Thymus (tissue), 11 donors: ENCODE measurements at regions not wholly inside any gene's neighbourhood (a gene's known extent, or its start where the extent isn't known, plus 50 kb on each side); places are given as distances from the start of the nearest gene placed in this dataset.

Experiments used
- DNase-seq, 9 donors: peaks; one replicate each; pipeline ENCODE4 v3.0.0-alpha.2; 2013; ENCODE audit warnings: low spot score in 9 of 9, low read depth in 6 of 9, missing footprints in 1 of 9
- H3K27ac ChIP-seq, 2 donors: one replicate each; pipeline ENCODE4 v1.5.1; 2013; ENCODE audit warnings: control low read depth in 1 of 2, low read depth in 1 of 2, low read length in 1 of 2, mild to moderate bottlenecking in 1 of 2, moderate library complexity in 1 of 2
- H3K27me3 ChIP-seq, 2 donors: one replicate each; pipeline ENCODE4 v1.5.1; 2013; ENCODE audit warnings: low read length in 1 of 2; ENCODE audit not compliant: control insufficient read depth in 2 of 2, insufficient read depth in 1 of 2
- H3K36me3 ChIP-seq, 2 donors: one replicate each; pipeline ENCODE4 v1.5.1; 2013; ENCODE audit warnings: low read length in 1 of 2, mild to moderate bottlenecking in 1 of 2, moderate library complexity in 1 of 2; ENCODE audit not compliant: control insufficient read depth in 2 of 2, insufficient read depth in 2 of 2
- H3K4me1 ChIP-seq, 2 donors: one replicate each; pipeline ENCODE4 v1.5.1; 2013; ENCODE audit warnings: low read length in 2 of 2; ENCODE audit not compliant: control insufficient read depth in 2 of 2, insufficient read depth in 2 of 2
- H3K4me3 ChIP-seq, 2 donors: one replicate each; pipeline ENCODE4 v1.5.1; 2013; ENCODE audit warnings: low read length in 2 of 2, control low read depth in 1 of 2, mild to moderate bottlenecking in 1 of 2
- H3K9me3 ChIP-seq, 2 donors: one replicate each; pipeline ENCODE4 v1.5.1; 2013; ENCODE audit warnings: low read length in 1 of 2, mild to moderate bottlenecking in 1 of 2; ENCODE audit not compliant: control insufficient read depth in 2 of 2, insufficient read depth in 1 of 2
- WGBS: extraction: QIAGEN DNeasy Blood & Tissue Kit; methylation state at CpG from one replicate; pipeline ENCODE4 v1.1.7; 2013; 5-methylcytosine and 5-hydroxymethylcytosine counted together
- donor health status: healthy.

GRCh38 chr16:59773330-59773729 is 1039.2 kb upstream of the GOT2 start:
- DNase-seq: no peak
- Histone ChIP-seq H3K4me3 (no peak overlapping the region), H3K9me3 (no peaks in the 10 kb centered on the region), H3K36me3 (no peaks in the 10 kb centered on the region), H3K27ac (no peak overlapping the region), H3K27me3 (no peaks in the 10 kb centered on the region), H3K4me1 (no peaks in the 10 kb centered on the region)

- no peak for DNase-seq
- H3K9me3 ChIP-seq: no peaks in the 10 kb centered on the region
- H3K27ac ChIP-seq: no peak overlapping the region
- no peaks in the 10 kb centered on the region for H3K27me3 ChIP-seq
- no peaks in the 10 kb centered on the region for H3K4me1 ChIP-seq
- WGBS: 89% methylated on average over 3 of the region's 3 CpGs
- H3K4me3 ChIP-seq: no peak overlapping the region
- H3K36me3 ChIP-seq: no peaks in the 10 kb centered on the region
Measured at GRCh38 chr16:59759296-59759695, 1025.2 kb upstream of the GOT2 start.

GRCh38 chr16:59758848-59759247 is 1024.7 kb upstream of the GOT2 start:
- no peaks in the 10 kb centered on the region for H3K27me3 ChIP-seq
- H3K4me3 ChIP-seq: no peak overlapping the region
- no peak overlapping the region for H3K27ac ChIP-seq
- H3K9me3 ChIP-seq: no peaks in the 10 kb centered on the region
- no peaks in the 10 kb centered on the region for H3K4me1 ChIP-seq
- DNase-seq: no peak
- WGBS: 75% methylated on average over 1 of the region's 1 CpG
- no peaks in the 10 kb centered on the region for H3K36me3 ChIP-seq

- H3K27me3 ChIP-seq: no peaks in the 10 kb centered on the region
- no peak overlapping the region for H3K4me3 ChIP-seq
- H3K27ac ChIP-seq: no peak overlapping the region
- no peaks in the 10 kb centered on the region for H3K9me3 ChIP-seq
- no peaks in the 10 kb centered on the region for H3K36me3 ChIP-seq
- 94% methylated on average over 19 of the region's 19 CpGs for WGBS
- DNase-seq: no peak
- H3K4me1 ChIP-seq: no peaks in the 10 kb centered on the region
Measured at GRCh38 chr16:59754854-59755253, 1020.7 kb upstream of the GOT2 start.

- 89% methylated on average over 3 of the region's 3 CpGs for WGBS
- Histone ChIP-seq H3K36me3 (no peaks in the 10 kb centered on the region), H3K4me3 (no peak overlapping the region), H3K27me3 (no peaks in the 10 kb centered on the region), H3K4me1 (no peaks in the 10 kb centered on the region), H3K9me3 (no peaks in the 10 kb centered on the region), H3K27ac (no peak overlapping the region)
- no peak for DNase-seq
Measured at GRCh38 chr16:59749662-59750336, 1015.7 kb upstream of the GOT2 start.

GRCh38 chr16:59748531-59748930 is 1014.4 kb upstream of the GOT2 start:
- no peaks in the 10 kb centered on the region for H3K27me3 ChIP-seq
- H3K27ac ChIP-seq: no peak overlapping the region
- H3K9me3 ChIP-seq: no peaks in the 10 kb centered on the region
- WGBS: 87% methylated on average over 3 of the region's 3 CpGs
- H3K36me3 ChIP-seq: no peaks in the 10 kb centered on the region
- H3K4me3 ChIP-seq: no peak overlapping the region
- no peak for DNase-seq
- H3K4me1 ChIP-seq: no peaks in the 10 kb centered on the region

- no peaks in the 10 kb centered on the region for H3K9me3 ChIP-seq
- WGBS: 92% methylated on average over 5 of the region's 5 CpGs
- no peaks in the 10 kb centered on the region for H3K4me1 ChIP-seq
- H3K4me3 ChIP-seq: no peak overlapping the region
- no peak overlapping the region for H3K27ac ChIP-seq
- no peaks in the 10 kb centered on the region for H3K27me3 ChIP-seq
- H3K36me3 ChIP-seq: no peaks in the 10 kb centered on the region
- DNase-seq: no peak
Measured at GRCh38 chr16:59743504-59743903, 1009.4 kb upstream of the GOT2 start.

GRCh38 chr16:59740858-59741257 is 1006.7 kb upstream of the GOT2 start:
- no peak for DNase-seq
- Histone ChIP-seq H3K4me1 (no peaks in the 10 kb centered on the region), H3K36me3 (no peaks in the 10 kb centered on the region), H3K27ac (no peak overlapping the region), H3K27me3 (no peaks in the 10 kb centered on the region), H3K9me3 (no peaks in the 10 kb centered on the region), H3K4me3 (no peak overlapping the region)

GRCh38 chr16:59737274-59737673 is 1003.2 kb upstream of the GOT2 start:
- H3K27me3 ChIP-seq: no peaks in the 10 kb centered on the region

GRCh38 chr16:59733321-59733720 is 999.2 kb upstream of the GOT2 start:
- no peaks in the 10 kb centered on the region for H3K4me1 ChIP-seq
- no peak for DNase-seq
- H3K36me3 ChIP-seq: no peaks in the 10 kb centered on the region
- H3K27me3 ChIP-seq: no peaks in the 10 kb centered on the region
- no peak overlapping the region for H3K27ac ChIP-seq
- H3K9me3 ChIP-seq: peaks cover 0 to 14% of the 10 kb centered on the region in 2 donors
- no peak overlapping the region for H3K4me3 ChIP-seq

More at GRCh38 chr16:59737274-59737673, 1003.2 kb upstream of the GOT2 start:
- Histone ChIP-seq H3K36me3 (no peaks in the 10 kb centered on the region), H3K9me3 (no peaks in the 10 kb centered on the region), H3K4me1 (no peaks in the 10 kb centered on the region), H3K27ac (no peak overlapping the region), H3K4me3 (no peak overlapping the region)
- 73% methylated on average over 1 of the region's 1 CpG for WGBS
- no peak for DNase-seq
